CD14-positive monocyte (primary cell): ENCODE measurements at regions not wholly inside any gene's neighbourhood (a gene's known extent, or its start where the extent isn't known, plus 50 kb on each side); places are given as distances from the start of the nearest gene placed in this dataset.

Source experiments
- DNase-seq, 3 donors: peaks; one replicate each; pipeline ENCODE4 v3.0.0-alpha.2; 2011 to 2022
- H2AFZ ChIP-seq: 2 replicates; pipeline ENCODE4 v1.6.0; 2012; ENCODE audit warnings: mild to moderate bottlenecking, low read depth, low read length, inconsistent platforms; ENCODE audit not compliant: insufficient read depth, poor library complexity, severe bottlenecking
- H3K27ac ChIP-seq, 2 donors: 1 replicate in 1 of 2; 2 replicates in 1 of 2; pipeline ENCODE4 v1.5.1; 2012 to 2013; ENCODE audit warnings: low read length in 2 of 2, control low read depth in 1 of 2, inconsistent platforms in 1 of 2, low read depth in 1 of 2, mild to moderate bottlenecking in 1 of 2
- H3K27me3 ChIP-seq, 2 donors: one replicate each; pipeline versions ENCODE4 v1.6.0 to v1.6.1; 2011 to 2013; ENCODE audit warnings: low read length in 2 of 2; ENCODE audit not compliant: control insufficient read depth in 2 of 2, insufficient read depth in 2 of 2
- H3K36me3 ChIP-seq, 2 donors: replicated peaks in 1 of 2; 1 replicate in 1 of 2; 2 replicates in 1 of 2; pipeline versions ENCODE4 v1.5.1 to v1.6.1; 2012 to 2013; ENCODE audit warnings: low read length in 2 of 2, control low read depth in 1 of 2, inconsistent platforms in 1 of 2, mild to moderate bottlenecking in 1 of 2; ENCODE audit not compliant: insufficient read depth in 2 of 2, control insufficient read depth in 1 of 2
- H3K4me1 ChIP-seq, 2 donors: 1 replicate in 1 of 2; 2 replicates in 1 of 2; pipeline versions ENCODE4 v1.5.1 to v1.6.1; 2012 to 2013; ENCODE audit warnings: low read length in 2 of 2, control low read depth in 1 of 2, inconsistent platforms in 1 of 2, mild to moderate bottlenecking in 1 of 2, moderate library complexity in 1 of 2; ENCODE audit not compliant: insufficient read depth in 2 of 2, control insufficient read depth in 1 of 2
- H3K4me2 ChIP-seq: replicated peaks from 2 replicates; pipeline ENCODE3; 2012; ENCODE audit warnings: low read length, moderate library complexity, mild to moderate bottlenecking; ENCODE audit not compliant: poor library complexity, severe bottlenecking; ENCODE audit errors: extremely low read depth
- H3K4me3 ChIP-seq, 3 experiments: fragments of 200-600 bp in 1 of 3; sonication (generic) in 1 of 3; replicated peaks in 1 of 3; 1 replicate in 2 of 3; 2 replicates in 1 of 3; pipeline ENCODE4 v1.5.1; 2011 to 2013; ENCODE audit warnings: low read length in 3 of 3, mild to moderate bottlenecking in 3 of 3, control low read depth in 2 of 3, low read depth in 2 of 3, inconsistent platforms in 1 of 3, moderate library complexity in 1 of 3
- H3K79me2 ChIP-seq: 2 replicates; pipeline ENCODE4 v1.6.0; 2012; ENCODE audit warnings: mild to moderate bottlenecking, control low read depth, inconsistent platforms, low read length, moderate library complexity; ENCODE audit not compliant: insufficient read depth
- H3K9ac ChIP-seq: 2 replicates; pipeline ENCODE4 v1.6.0; 2017; ENCODE audit warnings: low read length, mild to moderate bottlenecking; ENCODE audit not compliant: insufficient read depth, poor library complexity, severe bottlenecking
- H3K9me3 ChIP-seq, 2 donors: replicated peaks in 1 of 2; 1 replicate in 1 of 2; 2 replicates in 1 of 2; pipeline versions ENCODE4 v1.5.1 to v1.6.1; 2012 to 2013; ENCODE audit warnings: low read length in 2 of 2, control low read depth in 1 of 2; ENCODE audit not compliant: control insufficient read depth in 1 of 2, insufficient read depth in 1 of 2
- H4K20me1 ChIP-seq: 2 replicates; pipeline ENCODE4 v1.6.0; 2012; ENCODE audit warnings: mild to moderate bottlenecking, low read length, control low read depth, moderate library complexity; ENCODE audit not compliant: insufficient read depth
- H3K27ac Mint-ChIP-seq, 7 donors: one replicate each; pipeline ENCODE4 v1.8.0; 2020; ENCODE audit warnings: mild to moderate bottlenecking in 7 of 7, mixed read lengths in 7 of 7, moderate library complexity in 6 of 7, inconsistent platforms in 2 of 7
- H3K27me3 Mint-ChIP-seq, 3 donors: one replicate each; pipeline ENCODE4 v1.8.0; 2021 to 2022; ENCODE audit warnings: low read depth in 3 of 3, mild to moderate bottlenecking in 3 of 3, mixed read lengths in 3 of 3, moderate library complexity in 3 of 3, inconsistent platforms in 1 of 3
- H3K36me3 Mint-ChIP-seq, 2 donors: one replicate each; pipeline ENCODE4 v1.8.0; 2020; ENCODE audit warnings: mixed read lengths in 2 of 2, inconsistent platforms in 1 of 2, mild to moderate bottlenecking in 1 of 2
- H3K4me1 Mint-ChIP-seq: one replicate; pipeline ENCODE4 v1.8.0; 2020; ENCODE audit warnings: mild to moderate bottlenecking, mixed read lengths
- H3K4me3 Mint-ChIP-seq, 2 donors: one replicate each; pipeline ENCODE4 v1.8.0; 2020; ENCODE audit warnings: mild to moderate bottlenecking in 2 of 2, mixed read lengths in 2 of 2, moderate library complexity in 1 of 2
- H3K9me3 Mint-ChIP-seq, 7 donors: one replicate each; pipeline ENCODE4 v1.8.0; 2020 to 2022; ENCODE audit warnings: mixed read lengths in 7 of 7, mild to moderate bottlenecking in 6 of 7, moderate library complexity in 6 of 7, inconsistent platforms in 2 of 7
- CTCF ChIP-seq: fragments of 200-600 bp; IDR thresholded peaks from one replicate; pipeline ENCODE4 v1.8.0; 2022; ENCODE audit warnings: antibody characterized with exemption, mild to moderate bottlenecking
- WGBS: methylation state at CpG from one replicate; pipeline ENCODE4 v1.1.5; 2013; ENCODE audit warnings: missing lambda C conversion rate; ENCODE audit not compliant: insufficient coverage; 5-methylcytosine and 5-hydroxymethylcytosine counted together
- intact Hi-C, 2 donors: fragments of 100-400 bp; cut with micrococcal nuclease; formaldehyde crosslinking; loops; one replicate each; pipeline versions ENCODE4 v1.15.0 to v1.15.1; 2023

DNA sequence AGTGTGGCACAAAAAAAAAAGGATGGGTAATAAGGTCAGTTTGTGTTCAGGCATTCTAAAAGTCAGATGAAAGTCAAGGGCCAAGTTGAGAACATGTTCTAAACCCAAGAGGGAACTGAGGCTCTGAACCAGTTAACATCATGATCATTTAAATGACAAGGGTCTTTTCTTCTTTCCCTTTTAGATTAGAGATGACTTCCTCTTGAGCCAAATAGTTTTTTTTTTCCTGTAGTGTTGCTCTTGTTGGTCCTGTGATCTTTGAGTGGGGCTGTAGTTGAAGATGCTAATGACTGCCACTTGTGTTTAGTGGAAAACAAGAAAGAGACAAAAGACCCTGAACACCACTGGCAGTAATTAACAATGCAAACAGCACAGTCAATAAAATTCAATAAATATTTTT lies 482.7 kb upstream of the SYT4 start:
- Histone ChIP-seq H3K36me3 (no peaks in the 10 kb centered on the region), H3K4me3 (no peak overlapping the region), H2AFZ (no peak overlapping the region), H3K9ac (no peak overlapping the region), H4K20me1 (no peaks in the 10 kb centered on the region), H3K79me2 (no peaks in the 10 kb centered on the region), H3K27me3 (no peaks in the 10 kb centered on the region), H3K4me1 (no peaks in the 10 kb centered on the region), H3K4me2 (no peak overlapping the region), H3K9me3 (peaks cover 0 to 3% of the 10 kb centered on the region in 2 donors), H3K27ac (no peak overlapping the region)
- Mint-ChIP-seq H3K4me3 (no peak overlapping the region), H3K4me1 (no peaks in the 10 kb centered on the region), H3K27me3 (no peaks in the 10 kb centered on the region), H3K36me3 (no peaks in the 10 kb centered on the region), H3K9me3 (peaks cover 0 to 3% (median 2%) of the 10 kb centered on the region in 7 donors), H3K27ac (no peak overlapping the region)
- no peak for TF ChIP-seq CTCF
- DNase-seq = no peak
- intact Hi-C loops = no loop called here

DNA sequence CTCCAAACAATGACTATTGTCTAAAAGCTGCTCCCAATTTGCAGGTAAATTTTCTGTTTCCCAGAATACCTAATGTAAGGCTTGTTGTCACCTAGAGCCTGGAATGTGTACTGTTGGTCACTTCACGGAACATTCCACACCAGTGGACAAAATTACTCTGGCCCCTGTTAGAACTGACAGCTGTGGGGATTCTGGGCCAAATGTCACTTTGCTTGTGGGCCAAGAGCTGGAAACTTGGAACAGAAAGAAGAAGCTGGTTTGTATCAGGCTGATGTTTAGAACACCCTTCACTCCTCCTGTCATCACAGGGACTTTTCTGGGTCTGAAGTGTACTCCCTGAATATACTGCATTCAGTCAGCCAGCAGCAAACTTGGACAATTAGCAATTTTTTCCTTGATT lies 495.6 kb upstream of the SYT4 start:
- no peak for DNase-seq
- Histone ChIP-seq H4K20me1 (no peaks in the 10 kb centered on the region), H3K9ac (no peak overlapping the region), H3K27ac (no peak overlapping the region), H3K4me1 (no peaks in the 10 kb centered on the region), H2AFZ (no peak overlapping the region), H3K9me3 (peaks cover 0 to 10% of the 10 kb centered on the region in 2 donors), H3K79me2 (no peaks in the 10 kb centered on the region), H3K36me3 (no peaks in the 10 kb centered on the region), H3K27me3 (no peaks in the 10 kb centered on the region), H3K4me3 (no peak overlapping the region), H3K4me2 (no peak overlapping the region)
- Mint-ChIP-seq H3K27ac (no peak overlapping the region), H3K36me3 (no peaks in the 10 kb centered on the region), H3K9me3 (peaks cover 0 to 7% (median 2%) of the 10 kb centered on the region in 7 donors), H3K27me3 (peaks cover 0 to 2% (median 0%) of the 10 kb centered on the region in 3 donors), H3K4me3 (no peak overlapping the region), H3K4me1 (no peaks in the 10 kb centered on the region)
- intact Hi-C loops = no loop called here
- 100% methylated on average over 1 of the region's 1 CpG for WGBS
- TF ChIP-seq CTCF = no peak
